ENCODE measurements at regions not wholly inside any gene's neighbourhood (a gene's known extent, or its start where the extent isn't known, plus 50 kb on each side); places are given as distances from the start of the nearest gene placed in this dataset.

DNA sequence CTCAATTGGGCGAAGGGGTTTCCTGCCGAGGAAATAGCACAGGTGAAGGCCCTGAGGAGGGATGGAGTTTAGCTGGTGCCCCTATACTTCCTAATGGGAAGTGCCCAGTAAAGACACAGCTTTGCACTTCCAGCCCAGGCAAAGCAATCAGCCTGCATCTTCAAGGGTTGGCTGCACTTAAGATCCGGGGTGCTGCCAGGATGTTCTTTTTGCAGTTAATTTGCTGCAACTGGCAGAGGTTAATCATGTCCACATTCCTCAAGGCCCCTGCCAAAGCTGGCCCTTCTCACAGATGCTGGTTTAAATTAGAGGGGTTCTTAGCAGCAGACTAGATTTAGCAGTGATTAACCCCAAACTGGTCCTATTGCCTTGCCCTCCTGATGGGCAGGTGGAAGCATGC is 137.7 kb upstream of the NAV2 start:
- CTCF ChIA-PET, result interaction anchor here (0.6 kb wide), 1 partner anchor 9 kb away, joined by 4 read pairs; no protein-coding TSS in a partner anchor
- in situ Hi-C loops (cut with MboI), result no loop called here
- FAIRE-seq, result no peak

More for the DNA sequence above, 137.7 kb upstream of the NAV2 start:
- POLR2A ChIA-PET, result no interaction called here
- ATAC-seq, result no peak
- Histone ChIP-seq H3K36me3 (ENCODE audit: control insufficient read depth in 2 of 2, insufficient read depth in 2 of 2, low read length in 1 of 2) (no peaks in the 10 kb centered on the region), H3K79me2 (ENCODE audit: control insufficient read depth, insufficient read depth, low read length) (no peaks in the 10 kb centered on the region), H2AFZ (ENCODE audit: control insufficient read depth, low read depth, low read length) (no peak overlapping the region), H3K9me3 (replicated peaks; ENCODE audit: control insufficient read depth, insufficient read depth, low read length) (no peaks in the 10 kb centered on the region), H4K20me1 (ENCODE audit: control insufficient read depth, insufficient read depth) (no peaks in the 10 kb centered on the region), H3K9ac (ENCODE audit: control insufficient read depth, insufficient read depth, low read length) (no peak overlapping the region), H3K27ac (ENCODE audit: control insufficient read depth, insufficient read depth) (no peak overlapping the region), H3K4me2 (ENCODE audit: control insufficient read depth, insufficient read depth) (no peak overlapping the region), H3K4me1 (ENCODE audit: control insufficient read depth, insufficient read depth, low read length) (no peaks in the 10 kb centered on the region), H3K27me3 (replicated peaks in 1 of 2; ENCODE audit: control insufficient read depth in 2 of 2, insufficient read depth in 2 of 2, low read length in 1 of 2) (no peaks in the 10 kb centered on the region; a peak in 3 of 4 replicates), H3K4me3 (no peak overlapping the region)
- no TSS peak for BruUV-seq (replicated peaks)
- TF ChIP-seq E2F8 (IDR thresholded peaks at IDR 0.05; ENCODE audit: low read depth, partially characterized antibody), result no peak
- no peak for TF ChIP-seq BHLHE40 (IDR thresholded peaks at IDR 0.05; ENCODE audit: borderline replicate concordance in 1 of 2, low read depth in 2 of 2, low read length in 1 of 2)
- no peak for TF ChIP-seq NR2C1 (IDR thresholded peaks at IDR 0.05)
- no peak for TF ChIP-seq BCL3 (IDR thresholded peaks at IDR 0.05; ENCODE audit: borderline replicate concordance, insufficient read depth, low read depth, low read length, poor library complexity, severe bottlenecking)
- TF ChIP-seq, protein P1, sequence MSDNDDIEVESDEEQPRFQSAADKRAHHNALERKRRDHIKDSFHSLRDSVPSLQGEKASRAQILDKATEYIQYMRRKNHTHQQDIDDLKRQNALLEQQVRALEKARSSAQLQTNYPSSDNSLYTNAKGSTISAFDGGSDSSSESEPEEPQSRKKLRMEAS (IDR thresholded peaks at IDR 0.05; ENCODE audit: low read depth, low read length), result no peak
- no peak for TF ChIP-seq MTA2 (IDR thresholded peaks at IDR 0.05; ENCODE audit: low read depth)
- TF ChIP-seq HDAC2 (IDR thresholded peaks at IDR 0.05), result no peak
- TF ChIP-seq BRCA1 (IDR thresholded peaks at IDR 0.05; ENCODE audit: low read depth, low read length), result no peak
- no peak for TF ChIP-seq TARDBP (IDR thresholded peaks at IDR 0.05; ENCODE audit: borderline replicate concordance)
- TF ChIP-seq POU2F2 (IDR thresholded peaks at IDR 0.05; ENCODE audit: borderline replicate concordance, low read depth, low read length), result no peak
- SMC1A ChIA-PET (ENCODE audit: uncharacterized antibody, unreplicated experiment), result interaction anchor here (2.3 kb wide), 1 partner anchor 12 kb away, joined by 9 read pairs; no protein-coding TSS in a partner anchor
- 8% methylated on average over 3 of the region's 3 CpGs for WGBS (ENCODE audit: insufficient coverage, insufficient replicate concordance, low lambda C conversion rate, missing lambda C conversion rate)
- RAD21 ChIA-PET (ENCODE audit: unreplicated experiment), result no interaction called here
- DNase-seq (ENCODE audit: low read depth, low spot score), result no peak
- intact Hi-C loops (cut with micrococcal nuclease; ENCODE audit: unreplicated experiment), result loop anchor here (10.0 kb wide), 1 partner anchor 70 kb away; no protein-coding TSS in a partner anchor

Data from GM12878 (cell line).